OCI-LY7 (cell line): ENCODE measurements at regions not wholly inside any gene's neighbourhood (a gene's known extent, or its start where the extent isn't known, plus 50 kb on each side); places are given as distances from the start of the nearest gene placed in this dataset.

Experiments
- EZH2phosphoT487 ChIP-seq: fragments of 200-600 bp; sonication (generic); IDR thresholded peaks from 2 replicates; pipeline ENCODE4 v1.6.1; 2018; ENCODE audit warnings: low read depth, borderline replicate concordance, mild to moderate bottlenecking, mixed run types, antibody characterized with exemption, low read length, moderate library complexity, mixed read lengths
- TF ChIP-seq, protein P1 (sequence below): fragments of 200-600 bp; sonication (generic); conservative IDR thresholded peaks from 2 replicates; pipeline ENCODE4 v1.5.1; 2014; ENCODE audit warnings: mild to moderate bottlenecking, antibody characterized with exemption, low read length, moderate library complexity, mixed read lengths

DNA sequence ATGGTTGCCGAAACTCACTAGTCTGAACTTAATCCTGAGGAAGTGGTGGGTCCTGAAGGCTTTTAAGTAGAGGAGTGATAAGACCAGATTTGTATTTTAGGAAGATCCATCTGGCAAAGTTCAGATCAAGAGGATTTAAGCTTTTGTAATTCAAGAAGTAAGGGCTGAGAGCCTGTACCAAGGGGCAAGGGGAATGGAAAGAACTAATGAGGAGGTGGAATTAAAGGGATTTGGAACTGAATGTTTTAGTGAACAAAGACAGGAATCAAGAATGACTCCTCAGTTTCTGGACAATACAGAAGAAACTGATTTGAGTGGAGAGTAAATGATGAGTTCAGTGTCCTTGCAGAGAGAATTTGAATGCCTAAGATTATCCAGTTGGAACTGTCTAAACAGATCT is 249.0 kb downstream of the C7orf25 start:
- TF ChIP-seq, protein P1, sequence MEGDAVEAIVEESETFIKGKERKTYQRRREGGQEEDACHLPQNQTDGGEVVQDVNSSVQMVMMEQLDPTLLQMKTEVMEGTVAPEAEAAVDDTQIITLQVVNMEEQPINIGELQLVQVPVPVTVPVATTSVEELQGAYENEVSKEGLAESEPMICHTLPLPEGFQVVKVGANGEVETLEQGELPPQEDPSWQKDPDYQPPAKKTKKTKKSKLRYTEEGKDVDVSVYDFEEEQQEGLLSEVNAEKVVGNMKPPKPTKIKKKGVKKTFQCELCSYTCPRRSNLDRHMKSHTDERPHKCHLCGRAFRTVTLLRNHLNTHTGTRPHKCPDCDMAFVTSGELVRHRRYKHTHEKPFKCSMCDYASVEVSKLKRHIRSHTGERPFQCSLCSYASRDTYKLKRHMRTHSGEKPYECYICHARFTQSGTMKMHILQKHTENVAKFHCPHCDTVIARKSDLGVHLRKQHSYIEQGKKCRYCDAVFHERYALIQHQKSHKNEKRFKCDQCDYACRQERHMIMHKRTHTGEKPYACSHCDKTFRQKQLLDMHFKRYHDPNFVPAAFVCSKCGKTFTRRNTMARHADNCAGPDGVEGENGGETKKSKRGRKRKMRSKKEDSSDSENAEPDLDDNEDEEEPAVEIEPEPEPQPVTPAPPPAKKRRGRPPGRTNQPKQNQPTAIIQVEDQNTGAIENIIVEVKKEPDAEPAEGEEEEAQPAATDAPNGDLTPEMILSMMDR, result no peak
- TF ChIP-seq EZH2phosphoT487, result no peak
